Smooth muscle cell (in vitro differentiated cells): ENCODE measurements at regions not wholly inside any gene's neighbourhood (a gene's known extent, or its start where the extent isn't known, plus 50 kb on each side); places are given as distances from the start of the nearest gene placed in this dataset.
"Not testable (repeated sequence)": the region's sequence is repeated elsewhere in the genome, so short reads cannot be mapped to it uniquely, and the experiment has no call there.

ENCODE experiments used
- DNase-seq: peaks from one replicate; lab custom pipeline; 2025; ENCODE audit not compliant: unreplicated experiment; lab: John Stamatoyannopoulos, UW
- H2AFZ ChIP-seq: fragments of 200-600 bp; sonication (generic); 2 replicates; pipeline ENCODE4 v1.6.0; 2016; ENCODE audit warnings: antibody characterized with exemption, low read depth, mild to moderate bottlenecking
- H3F3A ChIP-seq: fragments of 200-600 bp; sonication (generic); 2 replicates; pipeline ENCODE4 v1.6.0; 2017; ENCODE audit warnings: antibody characterized with exemption, low read depth
- H3K27ac ChIP-seq: fragments of 200-600 bp; sonication (generic); 2 replicates; pipeline ENCODE4 v1.5.1; 2016; ENCODE audit warnings: low read depth, mild to moderate bottlenecking
- H3K27me3 ChIP-seq: fragments of 200-600 bp; sonication (generic); 2 replicates; pipeline ENCODE4 v1.6.1; 2016; ENCODE audit warnings: low read depth, mild to moderate bottlenecking
- H3K36me3 ChIP-seq: fragments of 200-600 bp; sonication (generic); 2 replicates; pipeline ENCODE4 v1.5.1; 2016; ENCODE audit warnings: low read depth
- H3K4me1 ChIP-seq: fragments of 200-600 bp; sonication (generic); 2 replicates; pipeline ENCODE4 v1.5.1; 2016; ENCODE audit warnings: low read depth
- H3K4me2 ChIP-seq: fragments of 200-600 bp; sonication (generic); 2 replicates; pipeline ENCODE4 v1.6.0; 2016; ENCODE audit warnings: mild to moderate bottlenecking
- H3K4me3 ChIP-seq: fragments of 200-600 bp; sonication (generic); 2 replicates; pipeline ENCODE4 v1.5.1; 2016; ENCODE audit warnings: mild to moderate bottlenecking
- H3K79me2 ChIP-seq: fragments of 200-600 bp; sonication (generic); 2 replicates; pipeline ENCODE4 v1.6.0; 2016; ENCODE audit warnings: low read depth, mild to moderate bottlenecking
- H3K9ac ChIP-seq: fragments of 200-600 bp; sonication (generic); 2 replicates; pipeline ENCODE4 v1.6.0; 2016; ENCODE audit warnings: low read depth
- H3K9me3 ChIP-seq: fragments of 200-600 bp; sonication (generic); replicated peaks from 2 replicates; pipeline ENCODE4 v1.5.1; 2016; ENCODE audit warnings: low read depth
- H4K20me1 ChIP-seq: fragments of 200-600 bp; sonication (generic); 2 replicates; pipeline ENCODE4 v1.6.0; 2016; ENCODE audit warnings: low read depth
- CTCF ChIP-seq: fragments of 200-600 bp; sonication (generic); IDR thresholded peaks from 2 replicates; pipeline ENCODE4 v1.5.1; 2017; ENCODE audit warnings: borderline replicate concordance, mild to moderate bottlenecking, antibody characterized with exemption; ENCODE audit not compliant: insufficient read depth, poor library complexity, severe bottlenecking
- WGBS: methylation state at CpG from one replicate; pipeline ENCODE4 v1.1.7; 2016; ENCODE audit warnings: low lambda C conversion rate; 5-methylcytosine and 5-hydroxymethylcytosine counted together

GRCh38 chr9:85858056-85858750 is 82.7 kb upstream of the NAA35 start:
- Histone ChIP-seq H3K27ac (no peak overlapping the region), H2AFZ (no peak overlapping the region), H3K9ac (no peak overlapping the region), H3K36me3 (no peaks in the 10 kb centered on the region), H4K20me1 (no peaks in the 10 kb centered on the region), H3K79me2 (no peaks in the 10 kb centered on the region), H3F3A (no peaks in the 10 kb centered on the region), H3K4me1 (no peaks in the 10 kb centered on the region), H3K4me3 (no peak overlapping the region), H3K27me3 (no peaks in the 10 kb centered on the region), H3K4me2 (no peak overlapping the region), H3K9me3 (no peaks in the 10 kb centered on the region)
- WGBS: 81% methylated on average over 5 of the region's 5 CpGs
- DNase-seq: no peak
- TF ChIP-seq CTCF: no peak

GRCh38 chr9:85859765-85860164 is 81.2 kb upstream of the NAA35 start:
- no peak for DNase-seq
- Histone ChIP-seq H3K27me3 (no peaks in the 10 kb centered on the region), H3K4me1 (no peaks in the 10 kb centered on the region), H3K9ac (no peak overlapping the region), H3K4me3 (no peak overlapping the region), H3K4me2 (no peak overlapping the region), H4K20me1 (no peaks in the 10 kb centered on the region), H2AFZ (no peak overlapping the region), H3K9me3 (no peaks in the 10 kb centered on the region), H3K36me3 (no peaks in the 10 kb centered on the region), H3F3A (no peaks in the 10 kb centered on the region), H3K27ac (no peak overlapping the region), H3K79me2 (no peaks in the 10 kb centered on the region)
- 60% methylated on average over 1 of the region's 1 CpG for whole genome bisulfite sequencing
- TF ChIP-seq CTCF: no peak

- WGBS: 97% methylated on average over 5 of the region's 5 CpGs
- not testable (repeated sequence) for H3K4me3 ChIP-seq, H3K36me3 ChIP-seq, H3K9me3 ChIP-seq, H3K4me1 ChIP-seq, H3K4me2 ChIP-seq, H2AFZ ChIP-seq, H3K9ac ChIP-seq, H3K79me2 ChIP-seq, DNase-seq, H3K27ac ChIP-seq, H4K20me1 ChIP-seq, H3F3A ChIP-seq, H3K27me3 ChIP-seq
Observed at GRCh38 chr9:85861882-85862281, 79.1 kb upstream of the NAA35 start.

GRCh38 chr9:85863875-85864274 is 77.1 kb upstream of the NAA35 start:
- no peak for DNase-seq
- H3K4me2 ChIP-seq: no peak overlapping the region
- H3K9ac ChIP-seq: no peak overlapping the region
- H3K4me1 ChIP-seq: no peaks in the 10 kb centered on the region
- H3K27ac ChIP-seq: no peak overlapping the region
- no peak overlapping the region for H3K4me3 ChIP-seq
- no peaks in the 10 kb centered on the region for H3K36me3 ChIP-seq
- WGBS: 96% methylated on average over 2 of the region's 2 CpGs
- no peaks in the 10 kb centered on the region for H3K27me3 ChIP-seq
- no peak overlapping the region for H2AFZ ChIP-seq
- no peak for TF ChIP-seq CTCF
- no peaks in the 10 kb centered on the region for H3K9me3 ChIP-seq
- H4K20me1 ChIP-seq: no peaks in the 10 kb centered on the region
- H3F3A ChIP-seq: no peaks in the 10 kb centered on the region
- H3K79me2 ChIP-seq: no peaks in the 10 kb centered on the region
